KMS-11 (cell line): ENCODE measurements at regions not wholly inside any gene's neighbourhood (a gene's known extent, or its start where the extent isn't known, plus 50 kb on each side); places are given as distances from the start of the nearest gene placed in this dataset.

Source experiments
- H2AFZ ChIP-seq: fragments of 200-600 bp; sonication (generic); 2 replicates; pipeline ENCODE4 v1.6.1; 2016; ENCODE audit warnings: antibody characterized with exemption, mixed run types, low read depth
- H3K27ac ChIP-seq: fragments of 200-600 bp; sonication (generic); 2 replicates; pipeline ENCODE4 v1.6.1; 2016; ENCODE audit warnings: mild to moderate bottlenecking, mixed run types
- H3K27me3 ChIP-seq: fragments of 200-600 bp; sonication (generic); 2 replicates; pipeline ENCODE4 v1.6.1; 2017; ENCODE audit warnings: mild to moderate bottlenecking, low read depth, mixed run types, moderate library complexity; ENCODE audit not compliant: insufficient read depth
- H3K36me3 ChIP-seq: fragments of 200-600 bp; sonication (generic); 2 replicates; pipeline ENCODE4 v1.6.1; 2017; ENCODE audit warnings: mild to moderate bottlenecking, mixed run types; ENCODE audit not compliant: insufficient read depth
- H3K4me1 ChIP-seq: fragments of 200-600 bp; sonication (generic); 2 replicates; pipeline ENCODE4 v1.6.1; 2016; ENCODE audit warnings: mild to moderate bottlenecking, low read depth, mixed run types; ENCODE audit not compliant: poor library complexity, severe bottlenecking
- H3K4me2 ChIP-seq: fragments of 200-600 bp; sonication (generic); 2 replicates; pipeline ENCODE4 v1.7.0; 2016; ENCODE audit warnings: mild to moderate bottlenecking, mixed run types
- H3K4me3 ChIP-seq: fragments of 200-600 bp; sonication (generic); IDR thresholded peaks from 2 replicates; pipeline ENCODE4 v1.6.1; 2017; ENCODE audit warnings: low read depth, low read length, mixed read lengths; ENCODE audit not compliant: insufficient read depth
- H3K79me2 ChIP-seq: fragments of 200-600 bp; sonication (generic); 2 replicates; pipeline ENCODE4 v1.6.1; 2016; ENCODE audit warnings: low read depth, mixed run types; ENCODE audit not compliant: insufficient read depth
- H3K9ac ChIP-seq: fragments of 200-600 bp; sonication (generic); 2 replicates; pipeline ENCODE4 v1.6.1; 2016; ENCODE audit warnings: mild to moderate bottlenecking, mixed run types
- H4K20me1 ChIP-seq: fragments of 200-600 bp; sonication (generic); 2 replicates; pipeline ENCODE4 v1.6.1; 2016; ENCODE audit warnings: mild to moderate bottlenecking, mixed run types; ENCODE audit not compliant: insufficient read depth
- TF ChIP-seq, protein P1 (sequence below): fragments of 200-600 bp; sonication (generic); conservative IDR thresholded peaks from 2 replicates; pipeline ENCODE4 v1.6.1; 2017; ENCODE audit warnings: low read depth, mild to moderate bottlenecking, antibody characterized with exemption, low read length, moderate library complexity, mixed read lengths

DNA sequence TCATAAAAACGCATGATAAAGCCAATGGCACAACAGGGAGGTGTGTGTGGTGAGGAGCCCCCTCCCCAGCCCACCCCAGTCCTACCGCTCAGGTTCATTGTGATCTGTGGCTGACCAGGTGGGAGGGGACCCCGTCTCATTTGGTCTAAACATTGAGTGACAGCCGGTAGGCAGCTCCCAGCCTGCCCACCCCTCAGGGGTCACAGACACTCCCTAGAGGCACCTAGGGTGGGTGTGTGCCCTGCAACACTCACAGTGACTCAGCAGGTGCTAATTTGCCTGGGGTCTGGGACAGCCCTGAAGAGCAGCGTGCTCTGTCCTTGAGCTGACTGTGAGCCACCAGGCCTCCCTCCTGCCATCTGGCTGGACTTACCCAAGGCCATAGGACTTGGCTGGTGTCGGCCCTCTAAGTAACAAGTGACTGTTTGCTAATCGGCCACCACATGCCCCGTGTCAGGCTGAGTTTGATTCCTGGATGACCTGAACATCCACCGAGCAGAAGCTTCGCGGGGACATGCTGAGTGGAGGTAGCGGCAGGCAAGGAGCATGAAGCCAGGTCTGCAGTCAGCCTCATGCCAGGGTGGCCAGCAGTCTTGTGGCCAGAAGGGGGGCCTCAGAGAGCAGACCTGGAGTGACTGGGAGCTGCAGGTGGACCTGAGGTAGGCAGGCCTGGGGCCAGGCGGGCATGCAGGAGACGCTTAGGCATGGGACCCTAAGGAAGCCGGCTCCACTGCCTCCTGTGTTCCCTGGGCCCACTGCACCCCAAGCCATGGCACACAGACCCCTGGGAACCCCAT is 282.3 kb upstream of the SHH start:
- H3K4me1 ChIP-seq: peaks cover 20% of the 10 kb centered on the region
- no peak overlapping the region for H2AFZ ChIP-seq
- no peaks in the 10 kb centered on the region for H3K79me2 ChIP-seq
- no peaks in the 10 kb centered on the region for H3K36me3 ChIP-seq
- H3K9ac ChIP-seq: no peak overlapping the region
- no peak overlapping the region for H3K27ac ChIP-seq
- no peaks in the 10 kb centered on the region for H3K27me3 ChIP-seq
- H4K20me1 ChIP-seq: no peaks in the 10 kb centered on the region
- no peak overlapping the region for H3K4me3 ChIP-seq
- no peak overlapping the region for H3K4me2 ChIP-seq
- TF ChIP-seq, protein P1, sequence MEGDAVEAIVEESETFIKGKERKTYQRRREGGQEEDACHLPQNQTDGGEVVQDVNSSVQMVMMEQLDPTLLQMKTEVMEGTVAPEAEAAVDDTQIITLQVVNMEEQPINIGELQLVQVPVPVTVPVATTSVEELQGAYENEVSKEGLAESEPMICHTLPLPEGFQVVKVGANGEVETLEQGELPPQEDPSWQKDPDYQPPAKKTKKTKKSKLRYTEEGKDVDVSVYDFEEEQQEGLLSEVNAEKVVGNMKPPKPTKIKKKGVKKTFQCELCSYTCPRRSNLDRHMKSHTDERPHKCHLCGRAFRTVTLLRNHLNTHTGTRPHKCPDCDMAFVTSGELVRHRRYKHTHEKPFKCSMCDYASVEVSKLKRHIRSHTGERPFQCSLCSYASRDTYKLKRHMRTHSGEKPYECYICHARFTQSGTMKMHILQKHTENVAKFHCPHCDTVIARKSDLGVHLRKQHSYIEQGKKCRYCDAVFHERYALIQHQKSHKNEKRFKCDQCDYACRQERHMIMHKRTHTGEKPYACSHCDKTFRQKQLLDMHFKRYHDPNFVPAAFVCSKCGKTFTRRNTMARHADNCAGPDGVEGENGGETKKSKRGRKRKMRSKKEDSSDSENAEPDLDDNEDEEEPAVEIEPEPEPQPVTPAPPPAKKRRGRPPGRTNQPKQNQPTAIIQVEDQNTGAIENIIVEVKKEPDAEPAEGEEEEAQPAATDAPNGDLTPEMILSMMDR: no peak

GRCh38 chr7:156092307-156092706 is 280.0 kb upstream of the SHH start:
- Histone ChIP-seq H3K36me3 (no peaks in the 10 kb centered on the region), H3K4me3 (no peak overlapping the region), H4K20me1 (no peaks in the 10 kb centered on the region), H3K27ac (no peak overlapping the region), H3K27me3 (no peaks in the 10 kb centered on the region), H3K4me2 (no peak overlapping the region), H3K4me1 (peaks cover 20% of the 10 kb centered on the region), H2AFZ (no peak overlapping the region), H3K79me2 (no peaks in the 10 kb centered on the region), H3K9ac (no peak overlapping the region)
- TF ChIP-seq, protein P1: no peak

GRCh38 chr7:156091519-156092080 is 279.3 kb upstream of the SHH start:
- H3K4me2 ChIP-seq: no peak overlapping the region
- TF ChIP-seq, protein P1: no peak
- no peak overlapping the region for H3K4me3 ChIP-seq
- H3K36me3 ChIP-seq: no peaks in the 10 kb centered on the region
- H2AFZ ChIP-seq: no peak overlapping the region
- H3K4me1 ChIP-seq: peaks cover 16% of the 10 kb centered on the region
- H3K79me2 ChIP-seq: no peaks in the 10 kb centered on the region
- H4K20me1 ChIP-seq: no peaks in the 10 kb centered on the region
- H3K27me3 ChIP-seq: no peaks in the 10 kb centered on the region
- H3K9ac ChIP-seq: no peak overlapping the region
- no peak overlapping the region for H3K27ac ChIP-seq

- Histone ChIP-seq H3K27me3 (no peaks in the 10 kb centered on the region), H3K4me3 (no peak overlapping the region), H3K4me1 (peaks cover 10% of the 10 kb centered on the region), H3K79me2 (no peaks in the 10 kb centered on the region), H4K20me1 (no peaks in the 10 kb centered on the region), H3K9ac (no peak overlapping the region), H3K4me2 (no peak overlapping the region), H2AFZ (no peak overlapping the region), H3K27ac (no peak overlapping the region), H3K36me3 (no peaks in the 10 kb centered on the region)
- TF ChIP-seq, protein P1: no peak
These were observed 278.7 kb upstream of the SHH start for GRCh38 chr7:156090988-156091387.
